ENCODE measurements at regions not wholly inside any gene's neighbourhood (a gene's known extent, or its start where the extent isn't known, plus 50 kb on each side); places are given as distances from the start of the nearest gene placed in this dataset.

DNA sequence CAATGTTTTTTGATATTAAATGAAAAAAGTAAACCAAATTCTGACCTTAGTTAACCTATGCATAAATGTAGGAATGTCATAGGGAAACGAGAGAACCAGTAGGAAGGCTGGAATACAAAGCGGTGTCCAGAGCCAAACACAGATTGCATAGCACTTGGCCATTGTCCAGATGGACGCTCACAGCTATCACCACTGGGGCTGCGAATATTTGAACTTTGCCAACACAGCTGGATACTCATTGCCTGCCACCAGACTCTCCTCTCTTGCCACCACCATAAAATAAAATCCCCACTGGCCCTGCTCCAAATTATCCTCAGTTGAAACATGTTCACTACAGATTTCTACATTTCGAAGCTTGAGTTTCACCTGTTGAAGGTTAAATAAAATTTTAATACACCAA is 159.3 kb upstream of the GULP1 start:
- Histone ChIP-seq H2AFZ (ENCODE audit: low read length) (no peak overlapping the region), H3K79me2 (ENCODE audit: control insufficient read depth in 1 of 2, insufficient read depth in 2 of 2, low read length in 2 of 2) (no peaks in the 10 kb centered on the region), H3K4me3 (ENCODE audit: extremely low read depth in 1 of 4, insufficient read depth in 2 of 4, low read depth in 3 of 4, low read length in 4 of 4) (no peak overlapping the region), H3K4me1 (replicated peaks in 1 of 4; ENCODE audit: control insufficient read depth in 3 of 4, insufficient read depth in 4 of 4, low read length in 3 of 4) (no peaks in the 10 kb centered on the region), H4K91ac (replicated peaks; ENCODE audit: insufficient read length, low read length) (no peak overlapping the region), H3K18ac (ENCODE audit: extremely low read depth, low read length) (no peak overlapping the region), H2BK5ac (ENCODE audit: low read depth, low read length) (no peak overlapping the region), H3K4me2 (ENCODE audit: insufficient read depth in 1 of 2, low read depth in 2 of 2, low read length in 2 of 2) (no peak overlapping the region), H3K27me3 (replicated peaks in 1 of 4; ENCODE audit: control insufficient read depth in 3 of 4, extremely low read depth in 1 of 4, insufficient read depth in 3 of 4, low read length in 3 of 4) (no peaks in the 10 kb centered on the region), H4K5ac (ENCODE audit: insufficient read length, low read depth, low read length) (no peak overlapping the region), H3K23me2 (ENCODE audit: low read depth, low read length) (no peaks in the 10 kb centered on the region), H3K27ac (ENCODE audit: low read depth, low read length) (no peak overlapping the region), H2BK20ac (ENCODE audit: low read length) (no peak overlapping the region), H2BK12ac (ENCODE audit: low read depth, low read length) (no peak overlapping the region), H3K14ac (ENCODE audit: insufficient read length) (no peak overlapping the region), H2BK15ac (ENCODE audit: low read length) (no peak overlapping the region), H3K9ac (replicated peaks in 1 of 4; ENCODE audit: extremely low read depth in 1 of 4, low read depth in 3 of 4, low read length in 3 of 4) (no peak overlapping the region), H3K56ac (replicated peaks; ENCODE audit: insufficient read length, low read depth, low read length) (no peak overlapping the region), H3K23ac (ENCODE audit: insufficient read length) (no peak overlapping the region), H3K9me3 (ENCODE audit: insufficient read depth in 2 of 2, low read depth in 1 of 2, low read length in 1 of 2) (no peaks in the 10 kb centered on the region), H4K20me1 (replicated peaks in 1 of 2; ENCODE audit: control insufficient read depth in 1 of 2, insufficient read depth in 2 of 2, low read length in 2 of 2) (no peaks in the 10 kb centered on the region), H3K36me3 (ENCODE audit: control insufficient read depth in 2 of 4, insufficient read depth in 4 of 4, low read length in 3 of 4) (no peaks in the 10 kb centered on the region), H4K8ac (ENCODE audit: extremely low read depth, insufficient read depth, low read length) (no peak overlapping the region), H3K79me1 (ENCODE audit: low read depth, low read length) (no peaks in the 10 kb centered on the region), H3K4ac (replicated peaks; ENCODE audit: insufficient read length, low read depth, low read length) (no peak overlapping the region), H2AK5ac (ENCODE audit: low read depth, low read length) (no peak overlapping the region), H2BK120ac (replicated peaks; ENCODE audit: low read depth, low read length) (no peak overlapping the region)
- 93% methylated on average over 5 of the region's 5 CpGs; no CpG with 5 or more reads in 1 of the 2 experiments for WGBS, 2 experiments (ENCODE audit: extremely low coverage in 1 of 2, insufficient coverage in 1 of 2, insufficient read length in 1 of 2, insufficient replicate concordance in 2 of 2, low coverage in 1 of 2, low lambda C conversion rate in 2 of 2, missing lambda C conversion rate in 1 of 2)
- POLR2A ChIA-PET (ENCODE audit: partially characterized antibody) = no interaction called here
- no peak for TF ChIP-seq ASH2L (IDR thresholded peaks at IDR 0.05; ENCODE audit: low read length)
- TF ChIP-seq RBBP5 (IDR thresholded peaks at IDR 0.05; ENCODE audit: borderline replicate concordance, low read depth, low read length) = no peak
- no peak for TF ChIP-seq BACH1 (IDR thresholded peaks at IDR 0.05; ENCODE audit: low read length)
- no peak for TF ChIP-seq RAD21 (IDR thresholded peaks at IDR 0.05 in 1 of 2, conservative IDR thresholded peaks at IDR 0.05 in 1 of 2; ENCODE audit: low read depth in 2 of 2, low read length in 2 of 2)
- TF ChIP-seq, protein P1, sequence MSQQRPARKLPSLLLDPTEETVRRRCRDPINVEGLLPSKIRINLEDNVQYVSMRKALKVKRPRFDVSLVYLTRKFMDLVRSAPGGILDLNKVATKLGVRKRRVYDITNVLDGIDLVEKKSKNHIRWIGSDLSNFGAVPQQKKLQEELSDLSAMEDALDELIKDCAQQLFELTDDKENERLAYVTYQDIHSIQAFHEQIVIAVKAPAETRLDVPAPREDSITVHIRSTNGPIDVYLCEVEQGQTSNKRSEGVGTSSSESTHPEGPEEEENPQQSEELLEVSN (IDR thresholded peaks at IDR 0.05) = no peak
- TF ChIP-seq SP1 (IDR thresholded peaks at IDR 0.05; ENCODE audit: low read depth, low read length) = no peak
- no peak for TF ChIP-seq JUND (IDR thresholded peaks at IDR 0.05; ENCODE audit: low read length)
- no peak for TF ChIP-seq BRCA1 (IDR thresholded peaks at IDR 0.05; ENCODE audit: low read depth, low read length)
- TF ChIP-seq, protein P2, sequence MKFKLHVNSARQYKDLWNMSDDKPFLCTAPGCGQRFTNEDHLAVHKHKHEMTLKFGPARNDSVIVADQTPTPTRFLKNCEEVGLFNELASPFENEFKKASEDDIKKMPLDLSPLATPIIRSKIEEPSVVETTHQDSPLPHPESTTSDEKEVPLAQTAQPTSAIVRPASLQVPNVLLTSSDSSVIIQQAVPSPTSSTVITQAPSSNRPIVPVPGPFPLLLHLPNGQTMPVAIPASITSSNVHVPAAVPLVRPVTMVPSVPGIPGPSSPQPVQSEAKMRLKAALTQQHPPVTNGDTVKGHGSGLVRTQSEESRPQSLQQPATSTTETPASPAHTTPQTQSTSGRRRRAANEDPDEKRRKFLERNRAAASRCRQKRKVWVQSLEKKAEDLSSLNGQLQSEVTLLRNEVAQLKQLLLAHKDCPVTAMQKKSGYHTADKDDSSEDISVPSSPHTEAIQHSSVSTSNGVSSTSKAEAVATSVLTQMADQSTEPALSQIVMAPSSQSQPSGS (IDR thresholded peaks at IDR 0.05; ENCODE audit: low read length) = no peak
- TF ChIP-seq RXRA (IDR thresholded peaks at IDR 0.05; ENCODE audit: insufficient read depth, low read depth, low read length) = no peak
- no peak for TF ChIP-seq HDAC2 (IDR thresholded peaks at IDR 0.05; ENCODE audit: borderline replicate concordance in 1 of 2, low read depth in 2 of 2, low read length in 2 of 2)
- no peak for DNase-seq (ENCODE audit: low read depth in 1 of 2, low spot score in 2 of 2)
- no peak for FAIRE-seq
- CTCF ChIA-PET (ENCODE audit: partially characterized antibody) = no interaction called here

Data from H1 (cell line).